C4-2B (cell line): ENCODE measurements at regions not wholly inside any gene's neighbourhood (a gene's known extent, or its start where the extent isn't known, plus 50 kb on each side); places are given as distances from the start of the nearest gene placed in this dataset.

ENCODE experiments used
- H3K27ac ChIP-seq: fragments of 450-650 bp; 2 replicates; pipeline ENCODE4 v1.5.1; 2017
- ZFX ChIP-seq: fragments of 450-650 bp; IDR thresholded peaks from 2 replicates; pipeline ENCODE4 v1.6.1; 2017
- TF ChIP-seq, protein P1 (sequence below): fragments of 450-650 bp; conservative IDR thresholded peaks from 2 replicates; pipeline ENCODE4 v1.5.1; 2017; ENCODE audit warnings: mild to moderate bottlenecking

DNA sequence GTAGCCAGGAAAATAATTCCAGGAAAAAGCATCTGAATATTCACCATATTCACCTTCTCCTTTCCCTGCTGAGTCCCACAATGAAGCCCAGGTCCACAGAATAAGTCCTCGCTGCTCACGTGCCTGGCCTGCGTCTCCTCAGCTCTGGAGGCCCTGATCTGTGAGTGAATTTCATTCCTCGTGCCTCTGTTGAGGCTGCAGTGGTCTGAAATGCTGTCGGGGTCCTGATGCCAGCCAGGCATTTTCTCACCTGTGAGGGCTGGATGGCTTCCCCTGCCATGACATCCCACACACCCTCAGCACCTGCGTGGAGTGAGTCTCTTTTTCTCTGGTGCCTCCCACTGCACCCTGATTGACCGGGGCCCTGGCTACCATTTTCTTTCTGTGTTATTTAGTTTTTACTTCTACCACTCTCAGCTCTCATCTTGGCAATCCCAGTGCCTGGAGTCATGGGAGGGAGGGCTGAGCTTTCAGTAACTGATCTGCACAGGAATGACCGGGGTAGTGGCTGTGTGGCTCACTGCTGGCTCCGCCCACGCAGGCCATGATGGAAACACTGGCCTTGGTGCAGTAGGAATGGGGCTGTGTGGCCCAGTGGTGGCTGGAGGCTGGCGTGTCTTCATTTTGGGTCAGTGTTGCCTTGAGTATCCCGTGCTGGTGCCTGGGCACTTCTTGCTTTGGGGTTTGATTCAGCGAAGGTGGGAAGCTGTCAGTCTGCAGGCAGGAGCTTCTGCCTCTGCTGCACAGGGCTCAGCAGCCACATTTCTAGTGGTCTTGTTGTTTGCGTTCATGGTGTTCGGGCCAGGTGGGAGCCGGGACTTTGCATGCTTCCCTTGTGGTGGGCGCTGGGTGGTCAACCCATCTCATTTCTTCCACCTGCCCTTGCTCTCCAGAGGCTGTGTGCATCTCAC is 807.2 kb downstream of the TBC1D22A start:
- TF ChIP-seq, protein P1, sequence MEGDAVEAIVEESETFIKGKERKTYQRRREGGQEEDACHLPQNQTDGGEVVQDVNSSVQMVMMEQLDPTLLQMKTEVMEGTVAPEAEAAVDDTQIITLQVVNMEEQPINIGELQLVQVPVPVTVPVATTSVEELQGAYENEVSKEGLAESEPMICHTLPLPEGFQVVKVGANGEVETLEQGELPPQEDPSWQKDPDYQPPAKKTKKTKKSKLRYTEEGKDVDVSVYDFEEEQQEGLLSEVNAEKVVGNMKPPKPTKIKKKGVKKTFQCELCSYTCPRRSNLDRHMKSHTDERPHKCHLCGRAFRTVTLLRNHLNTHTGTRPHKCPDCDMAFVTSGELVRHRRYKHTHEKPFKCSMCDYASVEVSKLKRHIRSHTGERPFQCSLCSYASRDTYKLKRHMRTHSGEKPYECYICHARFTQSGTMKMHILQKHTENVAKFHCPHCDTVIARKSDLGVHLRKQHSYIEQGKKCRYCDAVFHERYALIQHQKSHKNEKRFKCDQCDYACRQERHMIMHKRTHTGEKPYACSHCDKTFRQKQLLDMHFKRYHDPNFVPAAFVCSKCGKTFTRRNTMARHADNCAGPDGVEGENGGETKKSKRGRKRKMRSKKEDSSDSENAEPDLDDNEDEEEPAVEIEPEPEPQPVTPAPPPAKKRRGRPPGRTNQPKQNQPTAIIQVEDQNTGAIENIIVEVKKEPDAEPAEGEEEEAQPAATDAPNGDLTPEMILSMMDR = no peak
- no peak for TF ChIP-seq ZFX
- no peak overlapping the region for H3K27ac ChIP-seq

DNA sequence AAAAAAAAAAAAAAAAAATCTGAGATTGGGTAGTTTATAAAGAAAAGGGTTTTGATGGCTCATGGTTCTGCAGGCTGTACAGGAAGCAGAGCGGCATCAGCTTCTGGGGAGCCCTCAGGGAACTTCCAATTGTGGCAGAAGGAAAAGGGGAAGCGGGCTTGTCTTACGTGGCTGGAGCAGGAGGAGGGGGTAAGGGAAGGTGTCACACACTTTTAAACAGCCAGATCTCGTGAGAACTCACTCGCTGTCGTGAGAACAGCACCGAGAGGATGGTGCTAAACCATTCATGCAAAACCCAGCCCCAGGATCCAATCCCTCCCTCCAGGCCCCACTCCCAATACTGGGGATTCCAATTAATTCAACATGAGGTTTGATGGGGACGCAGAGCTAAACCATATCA is 806.2 kb downstream of the TBC1D22A start:
- no peak for TF ChIP-seq ZFX
- TF ChIP-seq, protein P1 = no peak

DNA sequence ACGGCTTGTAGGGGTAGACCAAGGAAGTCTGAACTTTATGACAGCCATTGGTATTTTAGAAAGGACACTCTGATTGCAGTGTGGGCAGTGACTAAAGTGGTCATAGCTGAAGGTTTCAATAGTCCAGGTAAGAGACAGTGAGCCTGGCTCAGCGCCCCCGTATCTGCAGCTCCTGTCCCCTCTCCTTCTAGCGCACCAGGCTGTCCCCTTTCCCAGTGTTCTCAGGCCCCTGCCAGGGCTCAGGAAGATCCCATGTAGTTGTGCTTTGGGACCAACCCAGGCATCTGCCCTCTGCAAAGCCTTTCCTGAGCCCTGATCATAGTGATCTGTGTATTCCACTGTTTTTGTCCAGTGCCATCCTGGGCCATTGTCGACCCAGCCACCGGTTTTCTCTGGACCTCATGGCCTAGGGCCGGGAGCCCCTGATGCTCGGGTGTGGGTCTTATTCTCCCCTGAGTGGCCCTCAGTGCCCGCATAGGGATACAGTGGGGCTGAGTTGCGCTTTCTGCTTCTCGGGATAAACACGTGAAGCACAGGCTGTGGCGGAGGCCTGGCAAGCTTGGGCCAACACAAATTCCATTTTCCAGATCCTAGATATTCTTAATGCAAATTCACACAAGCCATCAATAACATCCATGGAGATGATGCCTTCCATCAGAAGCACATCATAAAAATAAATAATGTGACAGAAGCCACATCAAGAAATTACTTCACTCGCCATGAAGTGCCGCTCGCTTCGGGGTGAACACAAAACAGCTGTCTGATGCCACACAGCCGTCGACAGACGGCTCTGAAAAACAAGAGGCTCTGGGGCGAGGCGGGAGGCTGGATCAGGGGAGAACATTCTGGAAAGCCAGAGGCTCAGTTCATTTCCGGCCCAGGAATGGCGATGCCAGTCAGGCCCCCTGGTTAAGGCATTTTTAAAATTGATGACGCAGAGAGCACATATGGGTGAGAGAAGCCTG is 805.0 kb downstream of the TBC1D22A start:
- TF ChIP-seq ZFX = no peak
- TF ChIP-seq, protein P1 = no peak
- H3K27ac ChIP-seq = no peak overlapping the region

More for the DNA sequence above, 806.2 kb downstream of the TBC1D22A start:
- H3K27ac ChIP-seq = no peak overlapping the region

DNA sequence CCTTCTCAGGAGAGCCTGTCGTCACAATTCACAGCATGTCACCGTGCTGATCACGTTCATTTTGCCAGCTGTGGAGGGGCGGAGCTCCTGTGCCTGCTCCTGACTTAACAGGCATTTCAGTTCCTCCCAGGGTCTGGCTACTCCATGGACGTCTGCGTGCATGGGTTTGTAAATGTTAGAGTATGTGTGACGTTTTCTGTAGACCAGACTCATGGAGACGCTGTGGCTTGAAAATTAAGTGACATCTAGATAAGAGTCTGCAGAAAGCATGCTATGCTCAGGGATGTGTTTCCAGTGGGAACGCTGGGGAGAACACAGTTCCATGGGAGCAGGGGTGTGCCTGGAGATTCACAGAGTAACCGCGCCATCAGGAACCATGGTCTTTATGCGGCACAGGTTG is 804.0 kb downstream of the TBC1D22A start:
- no peak overlapping the region for H3K27ac ChIP-seq
- TF ChIP-seq ZFX = no peak
- TF ChIP-seq, protein P1 = no peak

DNA sequence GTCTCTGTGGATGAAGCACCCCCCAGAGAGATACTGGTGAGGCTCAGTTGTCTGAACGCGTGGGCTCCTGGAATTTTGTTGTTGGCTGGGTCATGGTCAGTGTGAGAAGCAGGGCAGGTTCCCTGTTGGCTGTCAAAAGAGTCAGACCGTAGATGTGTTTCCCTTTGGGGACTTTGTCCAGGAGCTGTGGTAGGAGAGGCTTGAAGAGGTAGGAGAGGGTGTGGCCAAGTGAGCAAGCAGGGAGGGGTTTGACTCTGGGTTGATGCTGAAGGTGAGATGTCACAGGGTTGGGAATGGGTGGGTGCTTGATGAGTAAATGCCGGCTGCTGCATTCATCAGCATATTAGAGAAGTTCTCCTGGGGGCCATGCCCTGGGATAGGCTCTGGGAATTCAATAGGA is 803.2 kb downstream of the TBC1D22A start:
- no peak overlapping the region for H3K27ac ChIP-seq
- TF ChIP-seq ZFX = no peak
- TF ChIP-seq, protein P1 = no peak

DNA sequence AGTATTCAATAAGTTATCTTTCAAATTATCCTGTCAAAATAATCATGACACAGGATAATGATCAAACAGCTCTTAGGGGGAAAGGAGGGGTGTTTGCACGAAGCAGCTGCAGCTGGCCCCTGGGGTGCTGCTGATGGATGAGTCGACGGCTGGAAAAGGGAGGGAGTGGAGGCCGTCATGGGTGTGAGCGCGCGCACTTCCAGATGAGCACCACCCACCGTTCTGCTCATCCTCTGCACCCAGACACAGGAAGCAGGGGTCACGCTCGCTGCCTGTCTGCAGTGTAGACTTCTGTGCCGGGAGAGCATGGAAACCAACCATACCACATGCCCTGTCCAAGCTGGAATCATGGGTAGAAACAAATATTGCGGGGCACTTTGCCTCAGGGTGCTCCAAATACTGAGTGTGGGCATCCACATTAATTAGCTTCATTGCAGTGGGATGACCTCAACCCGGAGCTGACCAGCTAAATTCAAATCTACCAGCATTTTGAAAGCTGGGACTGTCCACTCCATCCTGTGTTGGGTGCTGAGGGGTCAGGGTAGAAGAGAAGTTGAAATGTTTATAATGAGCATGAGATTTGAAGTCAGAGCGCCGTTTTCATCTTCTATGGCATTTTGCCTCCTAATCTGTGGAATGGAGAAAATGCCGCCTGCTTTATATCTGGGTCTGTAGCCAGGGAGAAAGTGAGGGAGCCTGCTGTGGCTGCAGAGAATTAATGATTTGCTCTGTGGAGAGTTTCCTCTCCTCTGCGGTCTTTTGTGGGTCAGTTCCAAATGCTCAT is 802.4 kb downstream of the TBC1D22A start:
- no peak for TF ChIP-seq ZFX
- TF ChIP-seq, protein P1 = no peak
- H3K27ac ChIP-seq = no peak overlapping the region
